DOHH2 (cell line): ENCODE measurements at regions not wholly inside any gene's neighbourhood (a gene's known extent, or its start where the extent isn't known, plus 50 kb on each side); places are given as distances from the start of the nearest gene placed in this dataset.

Experiments used
- H3F3A ChIP-seq: fragments of 200-600 bp; sonication (generic), shearing (Covaris generic); 2 replicates; pipeline ENCODE4 v1.6.0; 2016; ENCODE audit warnings: antibody characterized with exemption, mild to moderate bottlenecking; ENCODE audit not compliant: control insufficient read depth, insufficient read depth
- H3K27ac ChIP-seq: fragments of 200-600 bp; sonication (generic); 2 replicates; pipeline ENCODE4 v1.5.1; 2014; ENCODE audit warnings: low read depth, mild to moderate bottlenecking, low read length, moderate library complexity
- H3K27me3 ChIP-seq: fragments of 200-600 bp; sonication (generic); 2 replicates; pipeline ENCODE4 v1.6.1; 2014; ENCODE audit warnings: mild to moderate bottlenecking, low read length, mixed read lengths; ENCODE audit not compliant: control insufficient read depth
- H3K36me3 ChIP-seq: fragments of 200-600 bp; sonication (generic); 2 replicates; pipeline ENCODE4 v1.6.1; 2014; ENCODE audit warnings: mild to moderate bottlenecking, low read length, moderate library complexity, mixed read lengths; ENCODE audit not compliant: control insufficient read depth
- H3K4me1 ChIP-seq: fragments of 200-600 bp; sonication (generic); 2 replicates; pipeline ENCODE4 v1.6.1; 2014; ENCODE audit warnings: mild to moderate bottlenecking, low read length, mixed read lengths; ENCODE audit not compliant: control insufficient read depth
- H3K4me2 ChIP-seq: fragments of 200-600 bp; sonication (generic); 2 replicates; pipeline ENCODE4 v1.6.0; 2014; ENCODE audit warnings: mild to moderate bottlenecking, low read length, moderate library complexity
- H3K4me3 ChIP-seq: fragments of 200-600 bp; sonication (generic); 2 replicates; pipeline ENCODE4 v1.5.1; 2014; ENCODE audit warnings: mild to moderate bottlenecking, low read length, mixed read lengths
- H3K79me2 ChIP-seq: fragments of 200-600 bp; sonication (generic); 2 replicates; pipeline ENCODE4 v1.6.1; 2014; ENCODE audit warnings: mild to moderate bottlenecking, low read length, mixed read lengths; ENCODE audit not compliant: control insufficient read depth
- H3K9me2 ChIP-seq: fragments of 200-600 bp; sonication (generic); replicated peaks from 2 replicates; pipeline ENCODE4 v1.6.1; 2014; ENCODE audit warnings: mild to moderate bottlenecking, low read length, mixed read lengths; ENCODE audit not compliant: control insufficient read depth
- H3K9me3 ChIP-seq: fragments of 200-600 bp; sonication (generic); 2 replicates; pipeline ENCODE4 v1.6.1; 2014; ENCODE audit warnings: antibody characterized with exemption, low read length, mixed read lengths; ENCODE audit not compliant: control insufficient read depth, insufficient read depth
- H4K20me1 ChIP-seq: fragments of 200-600 bp; sonication (generic); 2 replicates; pipeline ENCODE4 v1.6.0; 2014; ENCODE audit warnings: low read depth, mild to moderate bottlenecking, antibody characterized with exemption, low read length, moderate library complexity; ENCODE audit not compliant: control insufficient read depth, insufficient read depth
- CTCF ChIP-seq: fragments of 200-600 bp; sonication (generic); IDR thresholded peaks from one replicate; pipeline ENCODE4 v1.5.1; 2014; ENCODE audit warnings: antibody characterized with exemption, mild to moderate bottlenecking, low read depth, low read length; ENCODE audit not compliant: poor library complexity, severe bottlenecking
- EZH2phosphoT487 ChIP-seq: fragments of 200-600 bp; sonication (generic); IDR thresholded peaks from 2 replicates; pipeline ENCODE4 v1.6.1; 2017; ENCODE audit warnings: borderline replicate concordance, mild to moderate bottlenecking, antibody characterized with exemption, low read length, moderate library complexity, mixed read lengths

GRCh38 chr10:20981419-20981953, 84.4 kb upstream of the NEBL start:
- Histone ChIP-seq H3K4me1 (peaks cover 27% of the 10 kb centered on the region), H3K27ac (no peak overlapping the region), H3K4me3 (no peak overlapping the region), H3K9me3 (no peaks in the 10 kb centered on the region), H3F3A (no peaks in the 10 kb centered on the region), H3K36me3 (no peaks in the 10 kb centered on the region), H3K9me2 (no peaks in the 10 kb centered on the region), H3K27me3 (no peaks in the 10 kb centered on the region), H4K20me1 (no peaks in the 10 kb centered on the region), H3K79me2 (no peaks in the 10 kb centered on the region), H3K4me2 (no peak overlapping the region)
- TF ChIP-seq EZH2phosphoT487 (no peak), CTCF (no peak)

DNA sequence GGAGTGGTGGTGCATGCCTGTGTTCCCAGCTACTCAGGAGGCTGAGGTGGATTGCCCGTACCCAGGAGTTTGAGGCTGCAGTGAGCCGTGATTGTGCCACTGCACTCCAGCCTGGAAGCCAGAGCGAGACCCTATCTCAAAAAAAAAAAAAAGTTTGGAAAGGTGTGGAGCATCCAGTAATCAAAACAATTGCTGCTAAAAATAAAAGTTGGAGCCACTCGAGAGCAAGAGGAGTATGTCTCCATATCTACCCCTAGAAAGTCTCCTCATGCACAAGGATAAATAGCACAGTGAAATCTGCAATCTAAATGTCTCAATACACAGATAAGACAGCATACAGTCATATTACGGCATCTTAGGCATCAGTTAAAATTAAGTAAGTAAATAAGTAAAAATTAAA, 81.5 kb upstream of the NEBL start:
- TF ChIP-seq CTCF (no peak), EZH2phosphoT487 (no peak)
- Histone ChIP-seq H3K9me2 (no peaks in the 10 kb centered on the region), H3K27ac (no peak overlapping the region), H3K79me2 (no peaks in the 10 kb centered on the region), H4K20me1 (no peaks in the 10 kb centered on the region), H3K4me1 (peaks cover 36% of the 10 kb centered on the region), H3K4me3 (no peak overlapping the region), H3K36me3 (no peaks in the 10 kb centered on the region), H3K27me3 (no peaks in the 10 kb centered on the region), H3F3A (no peaks in the 10 kb centered on the region), H3K4me2 (no peak overlapping the region; the same call in 1 of the 2 replicates), H3K9me3 (no peaks in the 10 kb centered on the region)

- Histone ChIP-seq H3K9me3 (no peaks in the 10 kb centered on the region), H3K36me3 (no peaks in the 10 kb centered on the region), H3K4me2 (peak overlapping the region; percentile 34), H3K27me3 (no peaks in the 10 kb centered on the region), H3K4me1 (peaks cover 38% of the 10 kb centered on the region), H3F3A (no peaks in the 10 kb centered on the region), H3K79me2 (no peaks in the 10 kb centered on the region), H3K27ac (no peak overlapping the region), H4K20me1 (no peaks in the 10 kb centered on the region), H3K4me3 (peak overlapping the region; percentile 10), H3K9me2 (no peaks in the 10 kb centered on the region)
- TF ChIP-seq EZH2phosphoT487 (no peak), CTCF (no peak)
Measured at GRCh38 chr10:20977300-20977699, 80.2 kb upstream of the NEBL start.
